ENCODE measurements at regions not wholly inside any gene's neighbourhood (a gene's known extent, or its start where the extent isn't known, plus 50 kb on each side); places are given as distances from the start of the nearest gene placed in this dataset.

DNA sequence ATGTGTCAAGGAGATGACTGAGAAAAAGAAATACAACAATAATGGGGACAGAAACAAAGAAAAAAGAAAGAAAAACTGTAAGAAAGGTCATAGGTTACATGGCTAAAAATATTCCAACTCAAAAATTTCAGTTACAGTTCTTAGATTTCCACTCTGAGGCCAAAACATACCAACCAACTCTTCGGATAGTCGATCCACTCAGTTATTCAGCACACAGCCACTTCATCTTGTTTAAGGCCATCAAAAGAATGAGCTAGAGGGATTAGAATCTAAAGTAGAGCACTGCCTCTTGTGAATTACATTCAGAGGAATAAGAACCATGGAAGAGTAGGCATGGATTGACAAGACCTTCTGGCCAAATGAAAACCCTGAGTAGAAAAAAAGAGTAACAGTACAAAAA, 277.0 kb downstream of the MRPL39 start:
- Histone ChIP-seq H3K36me3 (ENCODE audit: insufficient read depth) (no peaks in the 10 kb centered on the region), H3K27me3 (ENCODE audit: insufficient read depth) (no peaks in the 10 kb centered on the region), H2AFZ (no peak overlapping the region), H3K27ac (ENCODE audit: low read depth) (no peak overlapping the region), H4K20me1 (replicated peaks; ENCODE audit: insufficient read depth) (no peaks in the 10 kb centered on the region), H3K4me2 (no peak overlapping the region), H3K4me3 (no peak overlapping the region), H3K4me1 (ENCODE audit: insufficient read depth) (peaks cover 28% of the 10 kb centered on the region), H3K79me2 (replicated peaks; ENCODE audit: insufficient read depth) (no peaks in the 10 kb centered on the region), H3F3A (replicated peaks; ENCODE audit: low read depth) (no peaks in the 10 kb centered on the region), H3K9me2 (ENCODE audit: insufficient read depth) (no peaks in the 10 kb centered on the region)
- Mint-ChIP-seq H3K27me3 (ENCODE audit: insufficient read depth, low read depth, poor library complexity) (peaks cover 3% of the 10 kb centered on the region), H3K27ac (no peak overlapping the region), H3K4me3 (no peak overlapping the region), H3K9me3 (no peaks in the 10 kb centered on the region; the same call in 2 of the 3 replicates), H3K4me1 (peaks cover 25% of the 10 kb centered on the region), H3K36me3 (ENCODE audit: low read depth) (peaks cover 3% of the 10 kb centered on the region; the same call in 1 of the 3 replicates)
- ATAC-seq = no peak
- no peak for TF ChIP-seq ZNF114 (CRISPR knock-in tag; IDR thresholded peaks at IDR 0.05)
- TF ChIP-seq POLR2AphosphoS5 (IDR thresholded peaks at IDR 0.05; ENCODE audit: low read depth) = no peak
- no peak for TF ChIP-seq NANOG (IDR thresholded peaks at IDR 0.05; ENCODE audit: borderline replicate concordance)
- no peak for TF ChIP-seq EZH2 (IDR thresholded peaks at IDR 0.05; ENCODE audit: low read depth, unreplicated experiment)
- TF ChIP-seq REST (IDR thresholded peaks at IDR 0.05; ENCODE audit: unreplicated experiment) = no peak
- TF ChIP-seq JUNB (IDR thresholded peaks at IDR 0.05; ENCODE audit: unreplicated experiment) = no peak
- no peak for TF ChIP-seq STAT1 (IDR thresholded peaks at IDR 0.05; ENCODE audit: unreplicated experiment)
- TF ChIP-seq, protein P1, sequence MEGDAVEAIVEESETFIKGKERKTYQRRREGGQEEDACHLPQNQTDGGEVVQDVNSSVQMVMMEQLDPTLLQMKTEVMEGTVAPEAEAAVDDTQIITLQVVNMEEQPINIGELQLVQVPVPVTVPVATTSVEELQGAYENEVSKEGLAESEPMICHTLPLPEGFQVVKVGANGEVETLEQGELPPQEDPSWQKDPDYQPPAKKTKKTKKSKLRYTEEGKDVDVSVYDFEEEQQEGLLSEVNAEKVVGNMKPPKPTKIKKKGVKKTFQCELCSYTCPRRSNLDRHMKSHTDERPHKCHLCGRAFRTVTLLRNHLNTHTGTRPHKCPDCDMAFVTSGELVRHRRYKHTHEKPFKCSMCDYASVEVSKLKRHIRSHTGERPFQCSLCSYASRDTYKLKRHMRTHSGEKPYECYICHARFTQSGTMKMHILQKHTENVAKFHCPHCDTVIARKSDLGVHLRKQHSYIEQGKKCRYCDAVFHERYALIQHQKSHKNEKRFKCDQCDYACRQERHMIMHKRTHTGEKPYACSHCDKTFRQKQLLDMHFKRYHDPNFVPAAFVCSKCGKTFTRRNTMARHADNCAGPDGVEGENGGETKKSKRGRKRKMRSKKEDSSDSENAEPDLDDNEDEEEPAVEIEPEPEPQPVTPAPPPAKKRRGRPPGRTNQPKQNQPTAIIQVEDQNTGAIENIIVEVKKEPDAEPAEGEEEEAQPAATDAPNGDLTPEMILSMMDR (conservative IDR thresholded peaks at IDR 0.05; ENCODE audit: low read depth in 2 of 2) = no peak
- no peak for DNase-seq (ENCODE audit: low spot score)

- no peak for ATAC-seq
- TF ChIP-seq EZH2phosphoT487 (IDR thresholded peaks at IDR 0.05; ENCODE audit: unreplicated experiment) = no peak
- TF ChIP-seq EZH2 (IDR thresholded peaks at IDR 0.05; ENCODE audit: low read depth, unreplicated experiment) = no peak
- TF ChIP-seq STAT1 (IDR thresholded peaks at IDR 0.05; ENCODE audit: unreplicated experiment) = no peak
- no peak for TF ChIP-seq ETS1 (IDR thresholded peaks at IDR 0.05)
- no peak for TF ChIP-seq POLR2AphosphoS5 (IDR thresholded peaks at IDR 0.05; ENCODE audit: low read depth)
- Histone ChIP-seq H3K36me3 (ENCODE audit: insufficient read depth) (no peaks in the 10 kb centered on the region), H2AFZ (peak overlapping the region; percentile 7; the same call in 1 of the 2 replicates), H3K4me1 (ENCODE audit: insufficient read depth) (peaks cover 28% of the 10 kb centered on the region), H3K27ac (ENCODE audit: low read depth) (no peak overlapping the region), H3K4me3 (no peak overlapping the region), H3K4me2 (no peak overlapping the region), H3F3A (replicated peaks; ENCODE audit: low read depth) (no peaks in the 10 kb centered on the region), H3K79me2 (replicated peaks; ENCODE audit: insufficient read depth) (no peaks in the 10 kb centered on the region), H3K9me2 (ENCODE audit: insufficient read depth) (no peaks in the 10 kb centered on the region), H4K20me1 (replicated peaks; ENCODE audit: insufficient read depth) (no peaks in the 10 kb centered on the region), H3K27me3 (ENCODE audit: insufficient read depth) (no peaks in the 10 kb centered on the region)
- Mint-ChIP-seq H3K4me3 (no peak overlapping the region), H3K9me3 (no peaks in the 10 kb centered on the region), H3K27me3 (ENCODE audit: insufficient read depth, low read depth, poor library complexity) (peaks cover 3% of the 10 kb centered on the region), H3K36me3 (ENCODE audit: low read depth) (peaks cover 2% of the 10 kb centered on the region; the same call in 1 of the 3 replicates), H3K27ac (no peak overlapping the region), H3K4me1 (peaks cover 25% of the 10 kb centered on the region)
- no peak for DNase-seq (ENCODE audit: low spot score)
Observed at GRCh38 chr21:25329227-25329825, 278.0 kb downstream of the MRPL39 start.

Measured in GM23338 (cell line).